Progenitor cell of endocrine pancreas (in vitro differentiated cells): ENCODE measurements at regions not wholly inside any gene's neighbourhood (a gene's known extent, or its start where the extent isn't known, plus 50 kb on each side); places are given as distances from the start of the nearest gene placed in this dataset.

ENCODE experiments used
- DNase-seq: peaks from one replicate; pipeline ENCODE4 v3.0.0; 2021; ENCODE audit warnings: low spot score; ENCODE audit not compliant: unreplicated experiment
- H3K27ac Mint-ChIP-seq: 2 replicates; pipeline ENCODE4 v1.8.0; 2021; ENCODE audit warnings: mild to moderate bottlenecking, moderate library complexity, mixed read lengths
- H3K27me3 Mint-ChIP-seq: 2 replicates; pipeline ENCODE4 v1.8.0; 2021; ENCODE audit warnings: mixed read lengths
- H3K36me3 Mint-ChIP-seq: 2 replicates; pipeline ENCODE4 v1.8.0; 2022; ENCODE audit warnings: mixed read lengths; ENCODE audit not compliant: insufficient read depth
- H3K4me1 Mint-ChIP-seq: 2 replicates; pipeline ENCODE4 v1.8.0; 2021; ENCODE audit warnings: low read depth, mixed read lengths
- H3K4me3 Mint-ChIP-seq: 2 replicates; pipeline ENCODE4 v1.8.0; 2021; ENCODE audit warnings: low read depth, mild to moderate bottlenecking, moderate library complexity, mixed read lengths
- H3K9me3 Mint-ChIP-seq: 2 replicates; pipeline ENCODE4 v1.8.0; 2021; ENCODE audit warnings: low read depth, mixed read lengths
- TF ChIP-seq, protein P1 (sequence below): fragments of 200-600 bp; sonication (generic); IDR thresholded peaks from one replicate; pipeline ENCODE4 v1.5.0; 2021; ENCODE audit warnings: antibody characterized with exemption, mild to moderate bottlenecking; ENCODE audit not compliant: unreplicated experiment

DNA sequence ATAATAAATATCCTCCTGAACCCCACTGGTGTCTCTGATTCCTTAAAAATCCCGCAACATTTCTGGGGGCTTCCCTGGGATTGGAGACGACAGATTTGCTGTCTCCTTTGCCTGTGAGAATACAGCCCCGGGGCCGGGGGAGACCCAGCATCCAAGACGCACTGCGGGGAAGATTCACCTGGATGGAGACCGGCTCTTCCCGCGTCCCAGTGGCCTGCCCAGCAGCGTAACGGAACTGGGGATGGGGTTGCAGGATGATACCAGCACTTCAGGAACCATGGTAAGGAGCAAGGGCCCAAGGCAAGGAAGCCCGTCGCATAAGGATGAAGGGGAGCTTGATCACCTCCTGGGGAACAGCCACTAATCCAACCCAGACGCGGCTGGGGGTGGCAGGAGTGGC lies 53.3 kb upstream of the OR4C15 start:
- H3K27me3 Mint-ChIP-seq = no peaks in the 10 kb centered on the region
- H3K27ac Mint-ChIP-seq = no peak overlapping the region
- peaks cover 4% of the 10 kb centered on the region for H3K36me3 Mint-ChIP-seq
- no peak overlapping the region for H3K4me3 Mint-ChIP-seq
- TF ChIP-seq, protein P1, sequence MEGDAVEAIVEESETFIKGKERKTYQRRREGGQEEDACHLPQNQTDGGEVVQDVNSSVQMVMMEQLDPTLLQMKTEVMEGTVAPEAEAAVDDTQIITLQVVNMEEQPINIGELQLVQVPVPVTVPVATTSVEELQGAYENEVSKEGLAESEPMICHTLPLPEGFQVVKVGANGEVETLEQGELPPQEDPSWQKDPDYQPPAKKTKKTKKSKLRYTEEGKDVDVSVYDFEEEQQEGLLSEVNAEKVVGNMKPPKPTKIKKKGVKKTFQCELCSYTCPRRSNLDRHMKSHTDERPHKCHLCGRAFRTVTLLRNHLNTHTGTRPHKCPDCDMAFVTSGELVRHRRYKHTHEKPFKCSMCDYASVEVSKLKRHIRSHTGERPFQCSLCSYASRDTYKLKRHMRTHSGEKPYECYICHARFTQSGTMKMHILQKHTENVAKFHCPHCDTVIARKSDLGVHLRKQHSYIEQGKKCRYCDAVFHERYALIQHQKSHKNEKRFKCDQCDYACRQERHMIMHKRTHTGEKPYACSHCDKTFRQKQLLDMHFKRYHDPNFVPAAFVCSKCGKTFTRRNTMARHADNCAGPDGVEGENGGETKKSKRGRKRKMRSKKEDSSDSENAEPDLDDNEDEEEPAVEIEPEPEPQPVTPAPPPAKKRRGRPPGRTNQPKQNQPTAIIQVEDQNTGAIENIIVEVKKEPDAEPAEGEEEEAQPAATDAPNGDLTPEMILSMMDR = no peak
- H3K4me1 Mint-ChIP-seq = no peaks in the 10 kb centered on the region
- peaks cover 55% of the 10 kb centered on the region for H3K9me3 Mint-ChIP-seq
- no peak for DNase-seq

DNA sequence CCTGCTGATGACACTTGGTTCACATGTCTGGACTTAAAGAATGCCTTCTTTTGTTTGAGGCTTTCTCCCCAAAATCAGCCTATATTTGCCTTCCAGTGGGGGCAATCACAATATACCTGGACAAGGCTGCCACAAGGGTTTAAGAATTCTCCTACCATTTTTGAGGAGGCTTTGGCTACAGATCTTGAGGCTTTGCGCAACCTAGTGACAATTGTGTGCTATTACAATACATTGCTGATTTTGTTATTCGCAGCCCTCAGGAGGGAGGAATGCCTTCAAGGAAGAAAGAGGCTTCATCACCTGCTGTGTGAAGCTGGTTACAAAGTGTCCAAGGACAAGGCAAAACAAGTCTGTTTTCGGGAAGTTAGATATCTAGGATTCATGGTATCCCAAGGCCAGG lies 50.8 kb upstream of the OR4C15 start:
- Mint-ChIP-seq H3K27me3 (no peaks in the 10 kb centered on the region), H3K4me3 (no peak overlapping the region), H3K27ac (no peak overlapping the region), H3K36me3 (peaks cover 4% of the 10 kb centered on the region), H3K4me1 (no peaks in the 10 kb centered on the region), H3K9me3 (peaks cover 46% of the 10 kb centered on the region)
- TF ChIP-seq, protein P1 = no peak
- DNase-seq = no peak
